Prostate gland (tissue), 2 donors: ENCODE measurements at regions not wholly inside any gene's neighbourhood (a gene's known extent, or its start where the extent isn't known, plus 50 kb on each side); places are given as distances from the start of the nearest gene placed in this dataset.
"Not testable (repeated sequence)": the region's sequence is repeated elsewhere in the genome, so short reads cannot be mapped to it uniquely, and the experiment has no call there.

Experiments
- DNase-seq: peaks from one replicate; pipeline ENCODE4 v3.0.0-alpha.2; 2019; ENCODE audit warnings: low spot score
- H3K27ac ChIP-seq, 2 donors: fragments of 200-600 bp; sonication (generic); 2 replicates each; pipeline ENCODE4 v1.5.1; 2017 to 2019
- H3K27me3 ChIP-seq: fragments of 200-600 bp; sonication (generic); replicated peaks from 2 replicates; pipeline ENCODE4 v1.5.1; 2019; ENCODE audit not compliant: insufficient read depth
- H3K36me3 ChIP-seq, 2 donors: fragments of 200-600 bp; sonication (generic); 1 replicate in 1 of 2; 2 replicates in 1 of 2; pipeline versions ENCODE4 v1.5.1 to v1.8.1; 2017 to 2019
- H3K4me1 ChIP-seq: fragments of 200-600 bp; sonication (generic); replicated peaks from 2 replicates; pipeline ENCODE4 v1.5.1; 2019
- H3K4me3 ChIP-seq, 2 donors: fragments of 200-600 bp; sonication (generic); 2 replicates each; pipeline ENCODE4 v1.5.1; 2017 to 2019
- H3K9me3 ChIP-seq: fragments of 200-600 bp; sonication (generic); 2 replicates; pipeline ENCODE4 v1.5.1; 2017
- POLR2A ChIP-seq: fragments of 450-650 bp; IDR thresholded peaks from one replicate; pipeline ENCODE4 v1.6.1; 2016; ENCODE audit warnings: antibody characterized with exemption, mild to moderate bottlenecking
- POLR2AphosphoS5 ChIP-seq: sonication (generic); formaldehyde crosslinking; IDR thresholded peaks from one replicate; pipeline ENCODE4 v1.6.1; 2017; ENCODE audit warnings: antibody characterized with exemption
- WGBS: methylation state at CpG from one replicate; pipeline ENCODE4 v1.1.5; 2018; 5-methylcytosine and 5-hydroxymethylcytosine counted together
- intact Hi-C: fragments of 100-400 bp; cut with DNase I; formaldehyde crosslinking; loops from one replicate; pipeline ENCODE4 v1.14.2; 2022
- TF ChIP-seq, protein P1 (sequence below), 4 experiments: fragments of 200-600 bp in 2 of 4; fragments of 450-650 bp in 2 of 4; sonication (generic) in 2 of 4; IDR thresholded peaks; 1 replicate in 3 of 4; 2 replicates in 1 of 4; pipeline ENCODE4 v1.5.1; 2016 to 2019; ENCODE audit warnings: antibody characterized with exemption in 4 of 4, mild to moderate bottlenecking in 2 of 4, moderate library complexity in 2 of 4

DNA sequence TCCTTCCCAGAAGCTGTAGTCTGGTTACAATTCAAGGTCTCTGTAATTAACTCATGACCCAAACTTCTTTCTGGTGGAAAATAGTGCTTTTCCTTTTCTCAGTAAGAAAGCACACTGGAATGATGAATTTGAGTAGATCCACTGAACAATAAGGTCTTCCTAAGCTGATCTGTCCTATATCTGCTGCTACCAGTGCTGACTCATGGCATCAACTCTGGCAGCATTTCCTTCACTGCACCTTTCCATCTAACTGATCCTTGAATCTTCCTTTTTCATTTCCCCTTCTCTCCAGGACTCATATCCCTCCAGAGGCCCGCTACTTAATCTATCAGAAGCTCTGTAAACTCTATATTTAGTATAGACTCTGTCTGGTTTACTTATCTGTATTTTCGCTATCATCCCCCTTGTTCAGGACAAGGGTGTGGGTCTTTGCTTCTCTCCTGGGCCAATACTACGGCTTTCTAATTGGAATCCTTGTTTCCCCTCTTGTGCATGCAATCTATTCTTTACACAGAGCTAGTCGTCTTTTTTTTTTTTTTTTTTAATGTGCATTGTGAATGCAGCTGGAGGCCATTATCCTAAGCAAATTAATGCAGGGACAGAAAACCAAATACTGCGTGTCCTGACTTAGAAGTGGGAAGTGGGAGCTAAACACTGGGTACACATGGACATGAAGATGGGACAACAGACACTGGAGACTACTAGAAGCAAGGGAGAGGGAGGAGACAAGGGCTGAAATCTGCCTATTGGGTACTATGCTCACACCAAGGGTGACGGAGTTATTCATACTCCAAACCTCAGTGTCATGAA lies 192.2 kb upstream of the RPS23 start:
- Histone ChIP-seq H3K27me3 (no peaks in the 10 kb centered on the region), H3K27ac (no peak overlapping the region), H3K4me3 (no peak overlapping the region), H3K4me1 (no peaks in the 10 kb centered on the region), H3K9me3 (no peaks in the 10 kb centered on the region), H3K36me3 (no peaks in the 10 kb centered on the region)
- intact Hi-C loops: no loop called here
- 76% methylated on average over 6 of the region's 6 CpGs for WGBS
- DNase-seq: no peak
- TF ChIP-seq POLR2AphosphoS5 (no peak), POLR2A (no peak)
- TF ChIP-seq, protein P1, sequence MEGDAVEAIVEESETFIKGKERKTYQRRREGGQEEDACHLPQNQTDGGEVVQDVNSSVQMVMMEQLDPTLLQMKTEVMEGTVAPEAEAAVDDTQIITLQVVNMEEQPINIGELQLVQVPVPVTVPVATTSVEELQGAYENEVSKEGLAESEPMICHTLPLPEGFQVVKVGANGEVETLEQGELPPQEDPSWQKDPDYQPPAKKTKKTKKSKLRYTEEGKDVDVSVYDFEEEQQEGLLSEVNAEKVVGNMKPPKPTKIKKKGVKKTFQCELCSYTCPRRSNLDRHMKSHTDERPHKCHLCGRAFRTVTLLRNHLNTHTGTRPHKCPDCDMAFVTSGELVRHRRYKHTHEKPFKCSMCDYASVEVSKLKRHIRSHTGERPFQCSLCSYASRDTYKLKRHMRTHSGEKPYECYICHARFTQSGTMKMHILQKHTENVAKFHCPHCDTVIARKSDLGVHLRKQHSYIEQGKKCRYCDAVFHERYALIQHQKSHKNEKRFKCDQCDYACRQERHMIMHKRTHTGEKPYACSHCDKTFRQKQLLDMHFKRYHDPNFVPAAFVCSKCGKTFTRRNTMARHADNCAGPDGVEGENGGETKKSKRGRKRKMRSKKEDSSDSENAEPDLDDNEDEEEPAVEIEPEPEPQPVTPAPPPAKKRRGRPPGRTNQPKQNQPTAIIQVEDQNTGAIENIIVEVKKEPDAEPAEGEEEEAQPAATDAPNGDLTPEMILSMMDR (IDR thresholded peaks at IDR 0.05): no peak

GRCh38 chr5:82466986-82467561 lies 188.9 kb upstream of the RPS23 start:
- Histone ChIP-seq H3K27ac (no peak overlapping the region), H3K9me3 (no peaks in the 10 kb centered on the region), H3K4me3 (no peak overlapping the region), H3K4me1 (no peaks in the 10 kb centered on the region), H3K36me3 (no peaks in the 10 kb centered on the region), H3K27me3 (no peaks in the 10 kb centered on the region)
- WGBS: 70% methylated on average over 6 of the region's 6 CpGs
- intact Hi-C loops: no loop called here
- no peak for DNase-seq
- no peak for TF ChIP-seq POLR2A
- TF ChIP-seq, protein P1 (IDR thresholded peaks at IDR 0.05): no peak
- no peak for TF ChIP-seq POLR2AphosphoS5

DNA sequence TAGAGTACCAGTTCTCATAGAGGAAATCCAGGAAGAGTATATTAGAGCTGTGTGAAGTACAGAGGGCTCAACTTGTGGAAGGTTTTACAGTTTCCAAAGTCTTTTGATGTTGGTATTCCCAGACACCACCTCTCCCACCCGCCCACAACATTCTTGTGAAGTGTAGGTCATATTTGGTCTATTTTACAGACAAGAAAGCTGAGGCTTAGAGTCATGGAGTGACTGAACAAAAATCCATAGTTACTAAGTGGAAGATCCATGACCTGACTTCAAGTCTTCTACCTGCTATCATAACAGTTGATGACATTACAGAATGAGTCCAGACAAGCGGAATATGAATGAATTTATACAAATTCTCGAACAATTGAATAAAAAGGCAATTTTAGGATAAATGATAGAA lies 187.1 kb upstream of the RPS23 start:
- Histone ChIP-seq H3K27me3 (no peaks in the 10 kb centered on the region), H3K4me3 (no peak overlapping the region), H3K4me1 (no peaks in the 10 kb centered on the region), H3K27ac (no peak overlapping the region), H3K36me3 (no peaks in the 10 kb centered on the region), H3K9me3 (no peaks in the 10 kb centered on the region)
- DNase-seq: no peak
- TF ChIP-seq, protein P1 (IDR thresholded peaks at IDR 0.05): no peak
- TF ChIP-seq POLR2A (no peak), POLR2AphosphoS5 (no peak)
- intact Hi-C loops: no loop called here
- WGBS: 95% methylated on average over 3 of the region's 3 CpGs

- TF ChIP-seq, protein P1 (IDR thresholded peaks at IDR 0.05): no peak
- TF ChIP-seq POLR2A: no peak
- no peak for TF ChIP-seq POLR2AphosphoS5
- Histone ChIP-seq H3K36me3 (no peaks in the 10 kb centered on the region), H3K4me1 (no peaks in the 10 kb centered on the region), H3K27ac (no peak overlapping the region), H3K27me3 (no peaks in the 10 kb centered on the region), H3K4me3 (no peak overlapping the region), H3K9me3 (no peaks in the 10 kb centered on the region)
- WGBS: 95% methylated on average over 6 of the region's 6 CpGs
- no peak for DNase-seq
- intact Hi-C loops: no loop called here
Observed at GRCh38 chr5:82459626-82460025, 181.5 kb upstream of the RPS23 start.

GRCh38 chr5:82455317-82455716 lies 177.2 kb upstream of the RPS23 start:
- H3K27me3 ChIP-seq, H3K27ac ChIP-seq, H3K9me3 ChIP-seq, DNase-seq, H3K36me3 ChIP-seq, intact Hi-C loops, H3K4me3 ChIP-seq, H3K4me1 ChIP-seq: not testable (repeated sequence)
- 97% methylated on average over 4 of the region's 4 CpGs for WGBS
